Right atrium auricular region (tissue), 2 donors: ENCODE measurements at regions not wholly inside any gene's neighbourhood (a gene's known extent, or its start where the extent isn't known, plus 50 kb on each side); places are given as distances from the start of the nearest gene placed in this dataset.
"Not testable (repeated sequence)": the region's sequence is repeated elsewhere in the genome, so short reads cannot be mapped to it uniquely, and the experiment has no call there.

Source experiments
- DNase-seq: peaks from one replicate; pipeline ENCODE4 v3.0.0-alpha.2; 2019; ENCODE audit warnings: low spot score
- H3K27ac ChIP-seq, 2 donors: fragments of 200-600 bp; sonication (generic); 1 replicate in 1 of 2; 2 replicates in 1 of 2; pipeline ENCODE4 v1.5.1; 2016 to 2019
- H3K27me3 ChIP-seq, 2 donors: fragments of 200-600 bp; sonication (generic); one replicate each; pipeline versions ENCODE4 v1.5.1 to v1.6.0; 2017 to 2019
- H3K36me3 ChIP-seq: fragments of 200-600 bp; sonication (generic); one replicate; pipeline ENCODE4 v1.5.1; 2016
- H3K4me1 ChIP-seq, 2 donors: fragments of 200-600 bp; sonication (generic); one replicate each; pipeline versions ENCODE4 v1.5.1 to v1.6.0; 2017 to 2019
- H3K4me3 ChIP-seq, 2 donors: fragments of 200-600 bp; sonication (generic); 1 replicate in 1 of 2; 2 replicates in 1 of 2; pipeline ENCODE4 v1.5.1; 2017 to 2019; ENCODE audit warnings: mild to moderate bottlenecking in 1 of 2, moderate library complexity in 1 of 2
- H3K9me3 ChIP-seq, 2 donors: fragments of 200-600 bp; sonication (generic); one replicate each; pipeline ENCODE4 v1.5.1; 2019
- CTCF ChIP-seq, 2 donors: fragments of 200-600 bp; sonication (generic); IDR thresholded peaks; one replicate each; pipeline ENCODE4 v1.5.1; 2019; ENCODE audit warnings: antibody characterized with exemption in 2 of 2

GRCh38 chr12:88854260-88854659 lies 274.0 kb upstream of the KITLG start:
- no peaks in the 10 kb centered on the region for H3K27me3 ChIP-seq
- no peaks in the 10 kb centered on the region for H3K36me3 ChIP-seq
- no peak overlapping the region for H3K27ac ChIP-seq
- DNase-seq = no peak
- H3K4me3 ChIP-seq = no peak overlapping the region
- TF ChIP-seq CTCF (IDR thresholded peaks at IDR 0.05) = no peak
- H3K4me1 ChIP-seq = no peaks in the 10 kb centered on the region
- no peaks in the 10 kb centered on the region for H3K9me3 ChIP-seq

- DNase-seq = not testable (repeated sequence)
These were observed 267.0 kb upstream of the KITLG start for GRCh38 chr12:88847246-88847645.

DNA sequence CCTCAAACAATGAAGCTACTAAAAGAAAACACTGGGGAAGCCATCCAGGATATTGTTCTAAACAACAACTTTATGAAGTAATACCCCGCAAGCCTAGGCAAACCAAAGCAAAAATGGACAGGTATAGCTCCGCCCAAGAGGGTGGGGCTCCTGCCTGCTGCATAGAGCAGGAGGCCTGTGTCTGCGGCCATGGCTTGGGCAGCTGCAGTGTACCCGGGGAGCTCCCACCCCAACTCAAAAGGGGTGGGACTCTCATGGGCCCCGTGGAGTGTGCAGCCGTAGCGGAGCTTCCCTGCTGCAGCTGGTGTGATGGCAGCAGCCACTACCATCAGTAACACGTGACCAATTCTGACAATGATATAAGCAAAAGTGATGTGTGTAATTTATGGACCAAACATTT lies 264.2 kb upstream of the KITLG start:
- no peak for DNase-seq
- no peaks in the 10 kb centered on the region for H3K9me3 ChIP-seq
- TF ChIP-seq CTCF (IDR thresholded peaks at IDR 0.05) = no peak
- H3K36me3 ChIP-seq = no peaks in the 10 kb centered on the region
- H3K4me1 ChIP-seq = no peaks in the 10 kb centered on the region
- no peak overlapping the region for H3K4me3 ChIP-seq
- no peak overlapping the region for H3K27ac ChIP-seq
- H3K27me3 ChIP-seq = no peaks in the 10 kb centered on the region

More at GRCh38 chr12:88847246-88847645, 267.0 kb upstream of the KITLG start:
- H3K4me3 ChIP-seq, H3K27ac ChIP-seq, H3K27me3 ChIP-seq, H3K9me3 ChIP-seq, H3K36me3 ChIP-seq, H3K4me1 ChIP-seq: not testable (repeated sequence)

DNA sequence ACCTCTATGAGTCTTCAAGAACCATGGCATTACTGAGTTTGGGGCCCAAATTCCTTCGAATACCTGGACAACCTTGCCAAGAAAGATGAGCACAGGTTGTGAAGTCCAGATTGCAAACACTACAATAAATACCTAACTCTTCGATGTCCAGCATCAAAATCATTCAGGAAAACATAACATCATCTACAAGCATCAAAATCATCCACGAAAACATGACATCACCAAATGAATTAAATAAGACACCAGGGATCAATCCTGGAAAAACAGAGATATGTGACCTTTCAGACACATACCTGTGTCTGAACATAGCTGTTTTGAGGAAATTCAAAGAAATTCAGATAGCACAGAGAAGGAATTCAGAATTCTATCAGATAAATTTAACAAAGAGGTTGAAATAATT lies 262.0 kb upstream of the KITLG start:
- no peaks in the 10 kb centered on the region for H3K36me3 ChIP-seq
- TF ChIP-seq CTCF (IDR thresholded peaks at IDR 0.05) = no peak
- H3K4me3 ChIP-seq = no peak overlapping the region
- H3K27me3 ChIP-seq = no peaks in the 10 kb centered on the region
- H3K4me1 ChIP-seq = no peaks in the 10 kb centered on the region
- no peak overlapping the region for H3K27ac ChIP-seq
- DNase-seq = no peak
- peaks cover 0 to 7% of the 10 kb centered on the region in 2 donors for H3K9me3 ChIP-seq

DNA sequence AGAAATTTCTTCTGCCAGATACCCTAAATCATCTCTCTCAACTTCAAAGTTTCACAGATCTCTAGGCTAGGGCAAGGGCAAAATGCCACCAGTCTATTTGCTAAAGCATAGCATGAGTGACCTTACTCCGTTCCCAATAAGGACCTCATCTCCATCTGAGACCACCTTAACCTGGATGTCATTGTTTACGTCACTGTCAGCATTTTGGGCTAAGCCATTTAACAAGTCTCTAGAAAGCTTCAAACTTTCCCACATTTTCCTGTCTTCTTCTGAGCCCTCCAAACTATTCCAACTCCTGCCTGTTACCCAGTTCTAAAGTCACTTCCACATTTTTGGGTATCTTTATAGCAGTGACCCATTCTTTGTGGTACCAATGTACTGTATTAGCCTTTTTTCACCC lies 259.2 kb upstream of the KITLG start:
- peaks cover 0 to 7% of the 10 kb centered on the region in 2 donors for H3K9me3 ChIP-seq
- no peak overlapping the region for H3K4me3 ChIP-seq
- no peak for TF ChIP-seq CTCF (IDR thresholded peaks at IDR 0.05)

DNA sequence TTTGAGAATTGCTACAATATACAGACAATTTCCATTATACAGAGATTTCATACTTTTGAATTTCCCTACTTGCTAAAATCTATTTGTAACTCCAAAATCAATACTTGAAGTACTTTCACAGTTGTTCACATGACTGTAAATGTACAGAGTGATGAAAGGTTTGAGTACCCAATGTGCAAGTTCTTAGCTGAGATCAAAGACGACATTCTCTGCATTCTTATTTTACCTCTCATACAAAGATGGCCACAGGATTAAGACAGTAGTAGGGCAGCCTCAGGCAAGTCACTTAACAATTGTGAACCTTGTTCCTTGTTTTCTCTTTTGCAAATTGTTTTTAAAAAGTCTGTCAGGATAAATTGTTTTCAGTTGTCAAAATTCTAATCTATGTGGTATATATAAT lies 255.9 kb upstream of the KITLG start:
- peaks cover 0 to 7% of the 10 kb centered on the region in 2 donors for H3K9me3 ChIP-seq
- H3K4me3 ChIP-seq = no peak overlapping the region
- H3K27me3 ChIP-seq = no peaks in the 10 kb centered on the region
- no peak overlapping the region for H3K27ac ChIP-seq
- DNase-seq = no peak
- H3K4me1 ChIP-seq = no peaks in the 10 kb centered on the region
- no peaks in the 10 kb centered on the region for H3K36me3 ChIP-seq
- no peak for TF ChIP-seq CTCF (IDR thresholded peaks at IDR 0.05)

More for the DNA sequence above, 259.2 kb upstream of the KITLG start:
- no peaks in the 10 kb centered on the region for H3K27me3 ChIP-seq
- H3K4me1 ChIP-seq = no peaks in the 10 kb centered on the region
- DNase-seq = no peak
- H3K36me3 ChIP-seq = no peaks in the 10 kb centered on the region
- H3K27ac ChIP-seq = no peak overlapping the region
